HG02623 (cell line): ENCODE measurements at regions not wholly inside any gene's neighbourhood (a gene's known extent, or its start where the extent isn't known, plus 50 kb on each side); places are given as distances from the start of the nearest gene placed in this dataset.

Source experiments
- ATAC-seq: cut with Tn5 transposase; IDR thresholded peaks from one replicate; pipeline ENCODE4 v1.9.1; 2021; ENCODE audit warnings: moderate library complexity; ENCODE audit not compliant: unreplicated experiment

DNA sequence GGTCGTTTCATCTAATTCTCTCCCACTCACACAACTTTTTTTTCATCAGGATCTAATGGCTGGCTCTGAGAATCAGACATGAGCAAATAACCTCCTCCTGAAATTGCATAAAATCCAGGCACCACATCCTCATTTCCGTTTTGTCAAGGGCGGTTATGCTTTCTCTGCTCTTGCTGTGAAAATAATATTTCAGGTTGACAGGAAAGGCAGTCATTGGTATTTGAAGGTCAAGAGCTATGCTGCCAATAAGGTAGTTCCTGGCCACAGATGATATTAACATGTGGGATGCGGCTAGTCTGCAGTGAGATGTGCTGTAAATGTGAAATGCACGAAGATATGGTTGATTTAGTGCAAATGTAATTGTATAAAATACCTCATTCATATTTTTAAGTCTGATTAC, 870.2 kb upstream of the TMEM132C start:
- ATAC-seq: no peak

GRCh38 chr12:127398016-127398710, 868.8 kb upstream of the TMEM132C start:
- no peak for ATAC-seq

DNA sequence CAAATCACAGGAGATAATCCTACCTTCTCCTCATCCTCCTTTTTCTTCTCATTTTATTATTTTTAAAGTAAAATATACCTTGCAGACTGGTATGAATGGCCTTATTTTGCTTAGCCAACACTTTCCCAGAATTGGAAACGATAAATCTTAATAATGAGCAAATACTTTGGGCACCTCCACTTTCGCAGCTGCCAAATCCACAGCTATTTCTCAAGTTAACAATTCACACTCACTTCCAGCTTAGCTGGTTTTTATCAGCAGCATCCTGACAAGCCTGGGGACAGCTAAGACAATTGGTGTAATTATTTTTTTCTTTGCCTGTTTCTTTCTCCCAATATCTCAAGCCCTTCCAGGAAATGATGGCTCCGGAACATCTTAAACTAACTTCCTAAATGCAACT, 867.5 kb upstream of the TMEM132C start:
- no peak for ATAC-seq

- no peak for ATAC-seq
These were observed 866.7 kb upstream of the TMEM132C start for GRCh38 chr12:127400221-127400620.

- no peak for ATAC-seq
These were observed 866.0 kb upstream of the TMEM132C start for GRCh38 chr12:127401005-127401404.

DNA sequence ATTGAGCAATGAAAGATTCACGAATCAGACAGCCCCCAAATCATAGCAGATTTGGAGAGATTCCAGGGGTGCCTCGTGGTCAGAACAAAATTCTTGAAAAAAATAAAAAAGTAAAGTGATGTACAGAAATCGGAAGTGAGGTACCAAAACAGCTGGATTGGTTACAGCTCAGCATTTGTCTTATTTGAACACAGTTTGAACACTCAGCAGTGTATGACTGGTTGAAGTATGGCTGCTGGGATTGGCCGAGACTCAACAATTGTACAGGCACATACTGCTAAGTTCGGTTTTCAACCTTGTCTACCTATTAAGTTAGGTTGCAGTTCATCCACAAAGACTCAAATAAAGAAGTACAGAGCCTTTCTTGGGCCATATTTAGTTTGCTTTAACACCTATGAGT, 865.4 kb upstream of the TMEM132C start:
- no peak for ATAC-seq

DNA sequence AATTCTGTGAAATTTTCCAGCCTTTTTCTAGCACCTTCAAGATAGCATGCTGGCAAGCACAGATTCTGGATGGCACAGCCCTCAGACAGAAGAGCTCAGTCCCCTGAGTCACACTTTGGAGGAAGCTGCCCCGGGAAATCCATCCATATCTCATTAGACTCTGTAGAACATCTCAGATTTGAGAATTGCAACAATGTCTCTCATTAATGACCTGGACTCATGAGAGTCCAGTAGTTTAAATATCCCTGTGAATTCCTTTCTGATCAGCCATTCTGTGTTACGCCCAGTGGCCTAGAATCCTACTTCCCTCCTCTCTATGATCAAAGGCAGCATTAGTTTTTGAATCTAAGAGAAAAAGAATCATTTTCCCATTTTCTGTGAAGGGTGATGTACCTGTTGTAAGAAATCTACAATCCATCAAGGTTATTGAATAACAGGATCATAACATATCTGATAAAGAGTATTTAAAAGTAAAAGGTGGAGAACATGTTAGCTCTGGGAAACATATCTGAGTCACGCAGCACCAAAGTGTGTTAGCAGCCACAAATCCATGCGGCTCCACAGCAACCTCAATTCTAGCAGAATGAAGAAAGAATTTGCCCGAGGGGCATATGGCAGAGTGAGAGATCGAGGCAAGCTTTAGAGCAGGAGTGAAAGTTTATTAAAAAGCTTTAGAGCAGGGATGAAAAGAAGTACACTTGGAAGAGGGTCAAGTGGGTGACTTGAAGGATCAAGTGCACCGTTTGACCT, 855.6 kb upstream of the TMEM132C start:
- no peak for ATAC-seq

- no peak for ATAC-seq
These were observed 855.0 kb upstream of the TMEM132C start for GRCh38 chr12:127411981-127412380.

GRCh38 chr12:127412866-127413265, 854.1 kb upstream of the TMEM132C start:
- no peak for ATAC-seq

DNA sequence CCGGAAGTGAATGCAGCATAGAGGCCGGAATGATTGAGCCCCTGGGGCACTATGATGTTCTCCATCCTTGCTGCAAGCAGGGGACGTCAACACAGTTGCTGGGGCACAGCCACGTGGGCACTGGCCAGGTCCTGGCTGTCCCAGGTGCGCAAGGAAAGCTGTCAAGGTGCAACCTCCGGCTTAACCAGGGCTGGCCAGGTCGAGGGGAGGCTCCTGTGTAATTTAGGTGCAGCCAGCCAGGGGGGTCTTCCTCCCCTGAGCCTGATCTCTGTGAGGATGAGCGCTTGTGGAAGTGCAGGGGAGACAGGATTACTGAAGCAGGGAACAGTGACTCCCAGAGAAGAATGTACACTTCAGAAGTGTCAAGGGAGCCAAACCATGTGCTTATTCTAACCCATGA, 852.8 kb upstream of the TMEM132C start:
- ATAC-seq: no peak

DNA sequence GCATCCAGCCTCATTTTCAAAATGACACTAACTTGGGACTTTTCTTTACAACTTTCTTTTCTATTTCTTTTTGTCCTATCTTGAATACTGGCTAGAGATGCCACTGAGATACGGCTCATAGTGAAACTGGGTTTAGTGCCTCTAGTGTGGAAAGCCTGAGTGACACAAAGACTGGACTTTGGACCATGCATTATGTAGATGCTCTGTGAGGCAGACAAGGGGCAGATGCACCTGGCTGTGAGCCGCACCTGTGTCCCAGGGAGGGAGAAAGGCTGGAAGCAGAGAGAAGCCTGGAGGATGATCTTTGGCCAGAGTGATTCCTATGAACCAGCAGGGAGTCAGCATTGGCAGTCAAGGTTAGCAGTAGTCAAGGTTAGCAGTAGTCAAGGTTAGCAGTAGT, 852.3 kb upstream of the TMEM132C start:
- ATAC-seq: no peak

DNA sequence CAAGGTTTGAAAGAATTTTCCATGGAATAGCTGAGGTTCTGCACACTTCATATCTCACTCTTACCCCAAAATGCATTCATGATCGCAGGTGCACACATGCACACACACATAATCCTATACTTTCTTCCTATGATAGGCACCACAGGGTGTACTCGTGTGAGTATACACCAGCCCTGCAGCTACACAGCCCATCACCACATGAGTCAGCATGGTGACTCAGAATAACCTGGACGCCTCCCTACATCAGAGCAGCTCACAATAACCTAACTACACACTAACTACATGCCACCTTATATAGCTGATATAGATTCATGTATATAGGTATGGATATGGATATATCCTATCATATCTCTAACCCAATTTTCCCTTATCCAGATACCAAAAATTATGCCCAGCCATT, 850.2 kb upstream of the TMEM132C start:
- ATAC-seq: no peak

GRCh38 chr12:127419111-127419510, 847.9 kb upstream of the TMEM132C start:
- ATAC-seq: no peak

DNA sequence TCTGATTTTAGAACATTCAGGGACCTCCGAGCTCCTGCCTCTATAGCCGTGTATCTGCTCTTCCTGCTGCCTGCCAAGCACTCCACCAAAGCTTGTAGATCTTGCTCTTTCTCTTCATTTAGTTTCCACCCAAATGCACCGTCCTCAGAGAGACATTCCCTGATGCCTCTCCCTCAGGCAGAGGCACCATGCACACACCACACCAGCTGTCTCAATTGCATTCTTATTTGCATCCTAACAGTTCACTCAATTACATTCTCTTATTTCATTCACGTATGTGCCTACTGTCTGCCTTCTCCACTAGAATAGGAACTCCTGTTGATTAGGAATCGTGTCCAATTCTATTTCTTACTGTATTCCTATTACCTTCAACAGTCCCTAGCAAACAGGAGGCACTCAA, 845.4 kb upstream of the TMEM132C start:
- ATAC-seq: no peak

DNA sequence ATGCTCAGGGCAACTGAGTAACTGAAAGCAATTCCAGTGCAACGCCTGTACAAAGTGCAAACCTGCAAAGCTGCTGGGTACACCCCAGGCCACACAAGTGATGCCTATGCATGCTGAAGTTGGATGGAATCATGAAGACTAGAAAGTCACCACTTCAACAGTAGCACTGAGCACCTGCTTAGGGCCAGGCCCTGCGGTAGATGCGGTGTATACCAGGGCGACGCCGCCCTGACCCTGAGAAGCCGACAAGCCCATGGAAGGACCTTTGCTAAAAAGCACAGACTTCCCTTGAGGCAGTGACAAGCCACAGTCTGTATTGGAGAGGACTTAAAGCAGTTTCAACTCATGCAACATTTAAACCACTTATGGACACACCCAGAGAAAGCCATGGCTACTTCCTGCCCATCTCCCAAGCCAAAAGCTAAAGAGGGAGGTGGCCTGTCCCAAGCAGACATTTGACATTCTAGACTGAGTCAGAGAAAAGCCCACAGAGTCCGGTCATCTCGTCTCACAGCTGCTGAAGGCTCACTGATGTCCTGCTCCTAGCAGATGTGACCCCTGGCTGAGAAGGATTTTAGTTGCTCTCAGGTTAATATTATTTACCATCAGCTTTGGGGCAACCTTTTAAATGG, 843.9 kb upstream of the TMEM132C start:
- ATAC-seq: no peak

- no peak for ATAC-seq
These were observed 841.5 kb upstream of the TMEM132C start for GRCh38 chr12:127425474-127425873.

DNA sequence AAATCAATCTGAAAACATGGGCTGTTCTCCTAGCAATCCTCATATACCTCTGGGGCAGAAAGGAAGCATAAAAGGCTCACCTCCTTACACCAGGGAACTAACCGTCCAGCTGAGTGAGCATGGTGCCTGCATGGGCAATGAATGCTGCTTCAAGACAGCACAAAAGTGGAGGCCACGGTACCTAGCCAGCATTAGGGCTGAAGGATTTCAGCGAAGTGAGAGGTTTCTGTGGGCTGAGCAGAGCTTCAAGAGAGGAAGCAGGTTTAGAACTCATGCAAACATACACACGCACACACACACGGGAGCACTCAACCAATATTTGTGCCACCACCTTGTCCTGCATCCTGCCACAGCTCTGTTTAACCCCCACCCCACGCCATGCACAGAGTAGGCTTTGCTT, 838.5 kb upstream of the TMEM132C start:
- ATAC-seq: no peak

- ATAC-seq: no peak
These were observed 837.3 kb upstream of the TMEM132C start for GRCh38 chr12:127429551-127430285.

GRCh38 chr12:127430401-127430800, 836.6 kb upstream of the TMEM132C start:
- ATAC-seq: no peak

DNA sequence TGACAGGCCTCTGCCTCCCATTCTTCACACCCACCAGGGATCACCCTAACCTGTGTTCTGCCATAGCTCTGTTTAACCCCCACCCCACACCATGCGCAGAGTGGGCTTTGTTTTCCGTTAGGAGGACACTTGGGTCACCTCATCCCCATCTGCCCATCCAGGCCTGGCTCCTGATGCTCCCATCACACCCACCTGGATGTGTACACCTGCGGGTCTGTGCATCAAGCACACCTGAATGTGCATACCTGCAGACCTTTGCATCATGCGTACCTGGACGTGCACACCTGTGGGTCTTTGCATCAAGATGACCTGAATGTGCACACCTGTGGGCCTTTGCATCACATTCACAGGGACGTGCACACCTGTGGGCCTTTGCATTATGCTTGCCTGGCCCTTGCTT, 835.8 kb upstream of the TMEM132C start:
- no peak for ATAC-seq

- ATAC-seq: no peak
These were observed 835.4 kb upstream of the TMEM132C start for GRCh38 chr12:127431594-127431993.

DNA sequence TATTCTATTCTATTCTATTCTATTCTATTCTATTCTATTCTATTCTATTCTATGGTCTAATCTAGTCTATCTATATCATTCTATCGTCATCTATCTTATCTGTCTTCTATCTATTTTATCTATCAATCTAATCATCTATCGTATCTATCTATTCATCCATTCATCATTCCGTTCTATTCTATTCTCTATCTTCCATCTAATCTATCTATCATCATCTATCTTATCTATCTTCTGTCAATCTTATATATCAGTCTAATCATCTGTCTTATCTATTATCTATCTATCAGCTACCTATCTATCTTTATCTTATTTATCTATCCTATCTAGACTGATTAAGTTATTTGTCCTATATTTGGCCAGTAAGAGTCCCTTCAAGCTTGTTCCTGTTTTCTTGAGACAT, 831.5 kb upstream of the TMEM132C start:
- no peak for ATAC-seq
